CD4-positive, alpha-beta T cell treated with Interleukin-21 for 1 hour (primary cell): ENCODE measurements at regions not wholly inside any gene's neighbourhood (a gene's known extent, or its start where the extent isn't known, plus 50 kb on each side); places are given as distances from the start of the nearest gene placed in this dataset.
"Not testable (repeated sequence)": the region's sequence is repeated elsewhere in the genome, so short reads cannot be mapped to it uniquely, and the experiment has no call there.

Source experiments
- DNase-seq: peaks from one replicate; pipeline ENCODE4 v3.0.0-alpha.2; 2020

DNA sequence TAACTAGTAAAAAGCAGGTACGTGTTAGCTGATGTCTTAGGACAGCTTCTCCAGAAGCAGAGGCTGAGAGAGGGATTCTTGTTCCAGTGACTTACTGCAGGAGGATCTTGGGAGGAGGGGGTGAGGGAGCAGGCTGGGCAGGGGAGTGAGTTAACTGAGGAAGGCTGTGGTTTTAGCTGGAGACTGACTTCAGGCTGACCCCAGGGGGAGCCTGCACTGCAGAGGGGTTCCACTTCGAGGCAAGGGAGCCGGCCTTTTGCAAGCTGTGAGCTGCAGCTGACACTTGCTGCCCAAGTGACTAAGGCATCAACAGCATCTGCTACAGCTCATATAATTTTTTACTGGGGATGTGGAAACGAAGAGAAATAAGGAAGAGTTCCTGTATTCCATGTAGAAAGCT is 50.4 kb upstream of the SOD1 start:
- DNase-seq, result no peak

DNA sequence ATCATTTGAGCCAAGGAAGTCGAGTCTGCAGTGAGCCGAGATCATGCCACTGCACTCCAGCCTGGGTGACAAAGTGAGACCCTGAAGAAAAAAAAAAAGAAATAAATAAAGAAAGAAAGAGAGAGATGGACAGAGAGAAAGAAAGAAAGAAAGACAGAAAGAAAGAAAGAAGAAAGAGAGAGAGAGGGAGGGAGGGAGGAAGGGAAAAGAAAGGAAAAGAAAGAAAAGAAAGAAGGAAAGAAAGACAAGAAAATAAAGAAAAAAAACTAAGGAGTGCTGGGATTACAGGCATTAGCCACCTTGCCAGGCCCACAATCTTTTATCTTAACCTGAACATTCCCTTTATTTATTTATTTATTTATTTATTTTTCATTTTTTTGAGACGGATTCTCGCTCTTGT is 51.7 kb upstream of the SOD1 start:
- DNase-seq, result no peak

DNA sequence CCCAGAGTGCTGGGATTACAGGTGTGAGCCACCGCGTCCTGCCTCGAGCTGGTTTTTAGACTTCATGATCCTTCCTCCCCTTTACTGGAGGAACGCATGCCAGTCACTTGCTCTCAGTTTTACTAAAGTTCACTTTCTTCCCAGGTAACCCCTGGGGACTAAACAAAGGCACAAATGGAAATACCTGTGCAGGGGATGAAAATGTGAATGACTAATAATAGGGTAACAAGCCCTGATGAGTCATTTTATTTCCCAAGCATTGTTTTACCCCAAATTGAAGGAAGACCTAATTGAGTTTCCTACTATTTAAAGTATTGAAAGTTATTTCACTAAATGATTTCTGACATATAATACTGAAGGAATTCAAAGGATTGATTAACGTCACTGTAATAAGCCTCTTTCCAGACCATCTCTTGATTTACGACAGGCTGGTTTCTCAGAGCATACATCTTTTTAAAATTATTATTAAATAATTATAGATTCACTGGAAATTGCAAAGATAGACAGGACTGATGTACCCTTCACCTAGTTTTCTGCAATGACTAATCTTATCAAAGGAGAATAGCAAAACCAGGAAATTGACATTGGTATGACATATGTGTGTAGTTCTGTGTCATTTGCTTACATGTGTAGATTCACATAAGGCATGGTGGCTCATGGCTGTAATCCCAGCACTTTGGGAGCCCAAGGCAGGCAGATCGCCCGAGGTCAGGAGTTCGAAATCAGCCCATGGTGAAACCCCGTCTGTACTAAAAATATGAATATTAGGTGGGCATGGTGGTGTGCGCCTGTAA is 53.2 kb upstream of the SOD1 start:
- DNase-seq, result no peak

DNA sequence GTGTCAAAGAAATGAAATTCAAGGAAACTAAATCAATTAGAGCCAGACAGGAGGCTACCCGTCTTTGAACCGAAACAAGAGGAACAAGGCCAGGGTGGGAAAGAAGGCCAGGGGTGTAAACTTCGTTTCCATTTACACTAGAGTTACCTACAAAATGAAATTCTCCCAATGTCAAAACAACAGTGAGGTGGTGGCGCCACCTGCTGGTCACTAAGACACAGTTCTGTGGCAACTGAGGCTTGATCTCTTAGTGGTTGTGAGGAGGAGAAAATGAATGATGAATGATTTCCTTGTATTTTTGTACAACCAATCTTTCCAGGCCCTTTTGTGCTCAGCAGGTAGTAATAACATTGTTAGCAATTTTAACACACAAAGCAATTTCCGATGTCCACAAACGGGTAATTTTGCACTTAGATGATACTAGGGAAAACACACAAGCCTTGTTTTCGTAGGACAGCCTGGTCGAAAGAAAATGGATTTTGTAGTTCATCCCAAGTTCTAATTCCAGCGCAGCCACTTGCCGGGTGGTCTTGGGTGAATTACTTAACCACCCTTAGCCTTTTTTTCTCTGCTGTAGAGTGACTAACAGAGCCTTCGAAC is 54.8 kb upstream of the SOD1 start:
- DNase-seq, result peak; percentile 69

DNA sequence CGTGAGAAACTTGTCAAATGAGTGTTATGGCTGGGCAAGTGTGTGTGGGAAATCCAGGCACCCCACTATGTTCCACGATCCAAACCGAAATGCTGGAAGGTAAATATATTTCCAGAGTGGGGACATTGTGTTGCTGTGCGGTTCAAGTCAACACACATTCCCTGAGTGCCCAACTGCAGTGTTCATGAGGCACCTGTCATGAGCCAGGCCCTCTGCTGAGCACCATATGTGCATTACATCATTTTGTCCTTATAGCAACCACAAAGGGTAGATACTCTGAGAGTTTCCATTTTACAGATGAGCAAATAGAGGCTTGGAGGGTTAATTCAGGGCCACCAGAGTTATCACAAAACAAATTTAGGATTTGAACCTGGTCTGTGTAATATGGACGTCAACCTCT is 59.9 kb upstream of the SOD1 start:
- no peak for DNase-seq

DNA sequence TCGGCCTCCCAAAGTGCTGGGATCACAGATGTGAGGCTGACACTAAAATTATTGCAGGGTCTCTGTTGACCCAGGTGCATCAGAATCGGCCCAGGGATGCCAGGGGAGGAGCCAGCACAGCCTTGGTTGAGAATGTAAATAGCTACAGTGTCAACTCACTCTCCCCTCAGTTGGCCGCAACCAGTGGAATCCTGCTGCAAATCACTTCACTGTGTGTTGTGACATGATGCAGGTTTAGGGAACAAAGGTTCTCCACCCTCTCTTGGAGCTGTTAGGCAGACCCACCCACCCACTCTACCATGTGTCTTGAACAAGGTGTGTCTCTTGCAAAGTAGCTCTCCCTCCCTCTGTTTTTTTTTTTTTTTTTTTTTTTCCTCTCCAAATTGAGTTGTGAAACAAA is 60.5 kb upstream of the SOD1 start:
- no peak for DNase-seq

DNA sequence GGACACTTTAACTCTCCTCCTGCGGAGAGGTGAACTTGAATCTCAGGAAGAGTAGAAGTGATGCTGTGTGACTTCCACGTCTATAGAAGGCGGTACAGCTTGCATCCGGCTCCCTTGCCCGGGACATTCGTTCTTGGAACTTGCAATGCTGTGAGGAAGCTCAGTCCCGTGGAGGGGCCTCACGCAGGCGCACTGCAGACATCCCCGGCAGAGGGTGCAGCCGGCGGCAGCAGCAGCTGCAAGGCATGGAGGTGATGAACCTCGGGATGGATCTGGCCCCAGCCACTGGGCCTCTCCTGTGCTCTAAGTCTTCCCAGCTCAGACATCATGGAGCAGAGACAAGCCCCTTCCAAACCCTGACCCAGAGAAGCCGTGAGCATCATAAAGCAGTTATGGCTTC is 61.8 kb upstream of the SOD1 start:
- no peak for DNase-seq

DNA sequence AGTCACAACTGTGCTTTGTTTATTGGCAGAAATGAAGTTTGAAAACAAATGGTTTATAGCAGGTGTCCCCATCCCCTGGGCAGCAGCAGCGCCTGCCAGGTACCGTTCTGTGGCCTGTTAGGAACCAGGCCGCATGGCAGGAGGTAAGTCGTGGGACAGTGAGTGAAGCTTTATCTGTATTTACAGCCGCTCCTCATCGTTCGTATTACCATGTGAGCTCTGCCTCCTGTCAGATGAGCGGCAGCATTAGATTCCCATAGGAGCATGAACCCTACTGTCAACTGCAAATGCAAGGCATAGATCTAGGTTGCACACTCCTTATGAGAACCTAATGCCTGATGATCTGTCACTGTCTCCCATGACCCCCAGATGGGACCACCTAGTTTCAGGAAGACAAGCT is 63.4 kb upstream of the SOD1 start:
- no peak for DNase-seq

DNA sequence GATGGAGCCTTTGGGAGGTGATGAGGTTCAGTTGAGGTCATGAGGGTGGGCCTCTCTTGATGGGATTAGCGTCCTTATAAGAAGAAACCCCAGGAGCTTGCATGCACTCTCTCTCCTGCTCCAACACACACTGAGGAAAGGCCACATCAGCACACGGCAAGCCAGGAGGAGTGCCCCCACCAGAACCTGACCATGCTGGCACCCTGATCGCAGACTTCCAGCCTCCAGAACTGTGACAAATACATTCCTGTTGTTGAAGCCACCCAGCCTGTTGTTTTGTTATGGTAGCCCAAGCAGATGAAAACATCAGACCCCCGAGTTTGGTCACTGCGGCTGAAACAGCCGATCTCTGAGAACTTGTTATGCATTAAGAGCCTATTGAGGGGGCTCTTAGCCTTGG is 64.8 kb upstream of the SOD1 start:
- no peak for DNase-seq

DNA sequence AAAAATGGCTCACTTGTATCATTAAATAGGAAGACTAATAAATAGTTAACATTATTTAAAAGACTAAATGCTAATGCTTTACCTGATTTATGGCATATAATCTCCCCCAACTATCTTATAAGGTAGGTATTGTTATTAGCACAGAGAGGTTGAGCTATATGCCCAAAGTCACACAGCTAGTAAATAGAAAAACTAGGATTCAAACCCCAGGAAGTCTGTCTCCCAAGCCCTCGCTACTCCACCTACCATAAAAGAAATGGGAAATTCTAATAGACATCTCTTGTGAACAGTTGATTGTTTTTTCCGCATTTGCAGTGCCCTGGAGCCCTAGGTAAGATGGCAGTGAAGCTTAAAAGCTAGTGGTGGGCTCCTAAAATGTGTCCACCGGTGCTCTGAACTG is 65.2 kb upstream of the SOD1 start:
- DNase-seq, result no peak

DNA sequence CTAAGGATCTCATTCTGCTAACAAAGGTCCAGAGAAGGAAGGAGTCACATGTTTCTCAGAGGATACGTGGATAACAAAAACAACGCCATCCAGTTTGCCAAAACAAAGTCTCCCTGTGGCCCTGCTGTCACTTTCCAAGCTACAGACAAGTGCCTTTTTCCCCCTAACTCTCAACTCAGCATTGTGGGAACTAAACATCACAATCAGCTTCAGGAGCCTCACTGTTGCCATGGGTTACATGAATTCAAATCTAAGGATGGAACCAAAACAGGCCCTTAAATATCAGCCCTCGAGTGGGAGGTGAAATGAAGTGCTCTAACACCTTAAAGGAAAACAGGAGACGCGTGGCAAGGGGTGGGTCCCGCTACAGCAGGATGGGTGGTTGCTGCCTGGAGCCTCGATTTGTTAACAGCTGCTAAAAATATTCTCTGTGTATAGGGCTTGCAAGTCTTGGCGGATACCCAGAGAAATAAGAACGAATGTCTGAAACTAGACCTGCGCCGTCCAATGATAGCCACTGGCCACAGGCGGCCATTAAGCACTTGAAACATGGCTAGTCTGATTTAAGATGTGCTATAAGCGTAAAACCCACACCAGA is 66.4 kb upstream of the SOD1 start:
- no peak for DNase-seq

DNA sequence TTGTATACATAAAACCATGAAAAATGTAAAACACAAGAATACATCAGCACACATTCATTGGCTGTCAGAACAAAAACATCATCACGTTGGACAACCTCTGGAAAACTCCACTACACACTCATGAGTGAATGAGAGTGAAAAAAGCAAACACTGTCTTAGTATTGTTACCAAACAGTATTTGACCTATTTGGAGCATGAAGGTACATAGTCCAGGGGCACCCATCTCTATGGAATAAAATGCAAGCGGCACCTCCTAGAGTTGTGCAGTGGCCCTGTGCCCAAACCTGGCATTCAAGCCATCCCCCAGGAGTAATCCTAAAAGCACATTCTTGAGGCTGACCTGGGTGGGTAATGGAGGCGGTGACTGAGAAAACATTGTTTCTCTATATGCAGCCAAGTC is 67.0 kb upstream of the SOD1 start:
- DNase-seq, result no peak

DNA sequence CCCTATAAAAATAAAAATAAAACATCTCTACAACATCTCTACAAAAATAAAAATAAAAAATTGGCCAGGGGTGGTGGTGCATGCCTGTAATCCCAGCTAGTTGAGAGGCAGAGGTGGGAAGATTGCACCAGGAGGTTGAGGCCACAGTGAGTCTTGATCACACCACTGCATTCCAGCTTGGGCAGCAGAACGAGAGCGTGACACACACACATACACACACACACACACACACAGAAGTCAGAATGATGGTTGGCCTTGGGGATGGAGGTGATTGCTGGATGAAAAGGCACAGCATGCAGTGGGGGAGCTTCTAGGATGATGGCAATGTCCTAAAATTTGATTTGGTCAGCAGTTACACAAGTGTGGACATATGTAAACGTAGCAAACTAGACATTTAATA is 69.7 kb upstream of the SOD1 start:
- no peak for DNase-seq

DNA sequence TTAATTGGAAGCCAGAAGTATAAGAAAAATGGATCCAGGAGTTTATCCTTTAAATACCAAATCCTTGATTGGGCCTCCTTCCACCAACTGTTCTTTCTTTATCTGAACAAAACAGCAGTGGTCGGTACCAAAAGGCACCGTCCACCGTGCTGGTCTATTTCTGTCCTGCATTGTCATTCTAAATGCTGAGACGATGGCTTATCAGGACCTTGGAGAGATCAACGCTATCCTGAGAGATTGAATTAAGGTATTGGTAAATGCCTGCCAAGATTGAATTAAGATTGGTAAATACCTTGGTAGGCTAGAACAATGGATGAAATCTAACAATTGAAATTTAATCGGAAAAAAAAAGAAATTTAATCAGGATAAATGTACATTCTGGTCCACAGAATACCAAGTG is 73.4 kb upstream of the SOD1 start:
- DNase-seq, result no peak

DNA sequence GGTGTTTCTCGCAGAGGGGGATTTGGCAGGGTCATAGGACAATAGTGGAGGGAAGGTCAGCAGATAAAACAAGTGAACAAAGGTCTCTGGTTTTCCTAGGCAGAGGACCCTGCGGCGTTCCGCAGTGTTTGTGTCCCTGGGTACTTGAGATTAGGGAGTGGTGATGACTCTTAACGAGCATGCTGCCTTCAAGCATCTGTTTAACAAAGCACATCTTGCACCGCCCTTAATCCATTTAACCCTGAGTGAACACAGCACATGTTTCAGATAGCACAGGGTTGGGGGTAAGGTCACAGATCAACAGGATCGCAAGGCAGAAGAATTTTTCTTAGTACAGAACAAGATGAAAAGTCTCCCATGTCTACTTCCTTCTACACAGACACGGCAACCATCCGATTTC is 75.6 kb upstream of the SOD1 start:
- DNase-seq, result not testable (repeated sequence)

DNA sequence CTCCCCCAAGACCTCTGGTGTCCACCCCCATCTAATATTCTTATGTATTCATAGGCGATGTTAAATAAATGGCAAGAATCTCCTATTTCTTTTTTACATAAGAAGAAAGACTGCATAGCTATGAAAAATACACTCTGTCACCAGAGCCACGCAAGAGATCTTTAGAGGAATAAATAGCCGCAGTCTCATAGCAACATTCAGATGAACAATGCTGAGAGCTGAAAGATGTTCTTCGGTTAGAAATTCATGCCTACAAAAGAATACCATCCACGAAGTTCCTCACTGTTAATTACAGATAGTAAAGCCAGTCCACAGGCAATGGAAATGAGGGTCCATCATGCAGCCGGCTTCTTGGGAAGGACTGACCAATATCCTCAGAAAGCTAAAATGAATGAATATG is 76.0 kb upstream of the SOD1 start:
- no peak for DNase-seq

DNA sequence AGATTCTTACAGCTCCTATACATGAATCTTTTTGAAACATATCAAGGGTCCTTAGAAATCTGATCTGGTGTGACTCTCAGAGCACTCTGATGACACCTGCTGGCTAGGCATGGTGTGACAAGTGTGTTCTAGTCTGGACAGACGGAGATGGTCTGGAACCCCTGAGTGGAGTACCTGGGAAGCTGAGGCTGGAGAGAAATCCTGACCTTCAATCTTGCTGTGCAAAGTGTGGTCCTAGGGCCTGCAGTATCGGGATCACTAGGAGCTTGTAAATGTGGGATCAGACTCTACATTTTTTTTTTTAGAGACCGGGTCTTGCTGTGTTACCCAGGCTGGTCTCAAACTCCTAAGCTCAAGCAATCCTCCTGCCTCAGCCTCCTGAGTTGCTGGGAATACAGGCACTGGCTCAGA is 78.6 kb upstream of the SOD1 start:
- peak; percentile 73 for DNase-seq

DNA sequence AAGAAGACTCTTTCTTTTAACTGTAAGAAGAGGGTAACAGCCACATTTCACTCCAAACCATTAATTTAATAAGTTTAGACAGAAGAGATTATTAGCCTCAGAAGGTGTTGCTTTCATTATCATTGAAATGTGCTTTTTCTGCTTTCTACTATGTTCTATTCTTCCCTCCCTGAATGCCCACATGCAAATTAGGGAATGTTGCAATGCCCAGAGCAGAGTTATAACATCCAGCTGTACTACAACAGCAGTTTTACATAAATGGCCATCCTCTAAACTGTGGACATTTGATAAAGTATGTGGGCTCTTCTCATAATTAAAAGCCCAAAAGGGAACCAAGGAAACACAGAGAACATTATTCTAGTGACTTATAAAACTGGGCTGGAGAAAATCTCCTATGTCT is 82.2 kb upstream of the SOD1 start:
- no peak for DNase-seq

DNA sequence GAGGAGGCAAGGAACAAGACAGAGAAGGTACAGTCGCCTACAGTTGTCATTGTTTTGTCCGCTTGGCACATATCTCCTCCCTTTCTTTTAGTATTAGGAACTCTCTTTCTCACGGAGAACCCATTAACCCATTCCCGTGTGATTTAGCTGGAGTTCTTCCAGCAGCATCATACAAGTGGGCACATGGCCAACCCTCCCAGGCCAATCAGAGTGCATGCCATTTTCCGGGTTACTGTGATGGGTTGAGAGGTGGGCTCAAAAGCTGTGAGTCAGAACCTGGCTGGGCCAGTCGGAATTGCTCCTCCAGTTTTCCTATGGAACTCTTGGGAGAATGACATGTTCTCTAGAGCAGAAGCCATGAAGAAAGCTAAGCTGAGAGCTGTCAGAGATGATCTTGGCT is 83.1 kb upstream of the SOD1 start:
- DNase-seq, result no peak

DNA sequence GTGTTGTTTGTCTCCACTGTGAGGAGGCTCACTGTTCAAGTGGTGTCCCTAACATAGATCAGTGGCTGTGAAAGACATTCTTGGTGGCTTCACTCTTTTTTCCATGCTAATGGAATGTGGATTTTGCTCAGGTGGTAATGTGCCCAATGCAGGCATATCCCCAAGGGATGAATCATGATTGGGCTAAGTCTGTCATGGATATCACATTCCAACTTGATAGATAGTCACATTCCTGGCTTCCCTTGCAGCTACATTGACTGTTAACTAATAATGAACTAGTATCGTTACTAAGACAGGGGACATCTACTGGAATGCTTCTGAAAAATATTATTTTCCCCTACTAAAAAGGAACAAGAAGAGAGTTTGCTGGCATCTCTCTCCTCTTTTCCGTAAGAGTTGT is 86.3 kb upstream of the SOD1 start:
- DNase-seq, result no peak

DNA sequence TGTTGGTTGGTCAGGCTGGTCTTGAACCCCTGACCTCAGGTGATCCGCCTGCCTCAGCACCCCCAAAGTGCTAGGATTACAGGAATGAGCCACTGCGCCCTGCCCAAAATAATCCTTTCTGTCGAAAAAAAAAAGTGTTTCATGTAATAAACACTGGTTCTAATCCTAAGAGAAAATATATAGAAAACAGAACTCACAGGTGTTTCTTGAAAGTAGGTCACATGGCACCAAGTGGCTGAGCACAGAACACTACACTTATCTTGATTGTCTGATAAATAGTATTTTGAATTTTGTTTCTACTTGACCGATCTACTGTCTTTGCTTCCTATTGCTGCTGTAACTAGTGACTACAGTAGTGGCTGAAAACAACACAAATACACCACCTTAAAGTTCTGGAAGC is 87.6 kb upstream of the SOD1 start:
- no peak for DNase-seq

DNA sequence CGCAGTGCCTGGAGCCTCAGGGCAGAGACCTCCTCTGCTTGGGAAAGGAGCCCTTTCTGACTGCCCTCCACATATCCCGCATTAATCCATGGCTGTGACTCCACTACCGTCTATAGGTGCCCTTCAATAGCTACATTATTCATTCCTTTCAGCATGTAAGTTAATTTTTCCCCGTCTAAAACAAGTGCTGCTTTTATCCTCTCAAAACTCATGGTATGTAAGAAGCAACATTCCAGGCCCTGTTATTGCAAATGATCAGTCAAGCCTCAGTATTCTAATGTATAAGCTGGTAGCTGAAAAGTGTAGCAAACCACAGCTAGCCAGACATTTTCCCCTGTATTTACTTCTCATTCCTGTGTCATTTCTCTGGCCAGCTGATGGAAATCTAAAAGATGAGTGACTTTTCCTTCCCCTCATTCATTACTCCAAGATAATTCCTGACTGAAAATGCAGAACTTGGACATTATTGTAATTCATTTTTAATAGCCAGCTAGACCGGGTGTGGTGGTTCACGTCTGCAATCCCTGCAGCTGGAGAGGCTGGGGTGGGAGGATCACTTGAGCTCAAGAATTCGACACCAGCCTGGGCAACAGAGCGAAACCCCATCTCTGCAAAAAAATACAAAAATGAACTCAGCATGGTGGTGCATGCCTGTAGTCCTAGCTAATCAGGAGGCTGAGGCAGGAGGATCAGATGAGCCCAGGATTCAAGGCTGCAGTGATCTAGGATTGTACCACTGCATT is 88.5 kb upstream of the SOD1 start:
- DNase-seq, result no peak

DNA sequence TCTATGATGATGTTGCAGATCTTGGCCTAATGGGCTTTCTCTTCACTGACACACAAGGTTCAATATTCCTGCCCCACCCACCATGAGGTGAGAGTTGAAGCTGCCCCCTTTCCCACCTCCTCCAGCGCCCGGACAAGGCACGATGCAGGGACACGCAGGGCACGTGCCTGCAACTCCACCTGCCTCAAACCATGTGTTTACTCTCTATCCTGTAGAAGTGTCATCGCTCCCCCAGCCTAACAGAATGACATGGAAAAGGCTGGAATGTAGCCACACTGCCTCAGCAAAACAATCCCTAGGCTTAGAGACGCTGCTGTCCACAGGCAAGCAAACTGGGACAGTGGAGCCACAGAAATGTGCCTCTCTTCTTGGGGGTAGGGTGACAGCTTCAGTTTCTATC is 92.9 kb upstream of the SOD1 start:
- no peak for DNase-seq

DNA sequence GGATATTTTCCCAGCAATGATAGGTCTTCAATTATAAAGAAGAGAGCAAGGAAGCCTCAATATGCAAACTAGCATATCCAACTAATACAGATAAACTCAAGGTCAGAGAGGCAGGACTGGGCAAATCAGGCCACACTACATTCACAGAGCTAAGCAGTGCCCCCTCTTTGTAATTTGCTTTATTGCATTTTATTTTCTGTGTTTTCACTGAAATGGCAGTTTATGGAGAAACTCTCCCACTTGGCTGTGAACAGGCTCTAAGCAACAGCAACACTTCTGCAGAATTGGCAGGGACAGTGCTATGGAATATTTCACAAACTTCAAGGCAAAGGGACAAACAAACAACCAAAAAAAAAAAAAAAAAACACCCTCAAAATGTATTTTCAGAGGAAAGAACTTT is 93.4 kb upstream of the SOD1 start:
- DNase-seq, result no peak
